Transverse colon (tissue), 4 donors: ENCODE measurements at regions not wholly inside any gene's neighbourhood (a gene's known extent, or its start where the extent isn't known, plus 50 kb on each side); places are given as distances from the start of the nearest gene placed in this dataset.

Experiments
- DNase-seq: peaks from one replicate; pipeline ENCODE4 v3.0.0-alpha.2; 2019
- H3K27ac ChIP-seq, 4 donors: fragments of 200-600 bp; sonication (generic); 2 replicates each; pipeline ENCODE4 v1.5.1; 2016 to 2018; ENCODE audit warnings: inconsistent platforms in 4 of 4
- H3K27me3 ChIP-seq: fragments of 200-600 bp; sonication (generic); 2 replicates; pipeline ENCODE4 v1.5.1; 2017; ENCODE audit warnings: inconsistent platforms
- H3K36me3 ChIP-seq, 4 donors: fragments of 200-600 bp; sonication (generic); 2 replicates each; pipeline ENCODE4 v1.5.1; 2017 to 2019; ENCODE audit warnings: inconsistent platforms in 4 of 4
- H3K4me1 ChIP-seq, 4 donors: fragments of 200-600 bp; sonication (generic); 2 replicates each; pipeline ENCODE4 v1.5.1; 2017 to 2020; ENCODE audit warnings: inconsistent platforms in 4 of 4
- H3K4me3 ChIP-seq, 4 donors: fragments of 200-600 bp; sonication (generic); 1 replicate in 1 of 4; 2 replicates in 3 of 4; pipeline versions ENCODE4 v1.5.1 to v1.6.1; 2017 to 2019; ENCODE audit warnings: inconsistent platforms in 4 of 4
- H3K9me3 ChIP-seq, 2 donors: fragments of 200-600 bp; sonication (generic); 2 replicates each; pipeline ENCODE4 v1.5.1; 2017 to 2019; ENCODE audit warnings: inconsistent platforms in 2 of 2
- EP300 ChIP-seq: sonication (generic); formaldehyde crosslinking; IDR thresholded peaks from one replicate; pipeline ENCODE4 v1.6.1; 2017; ENCODE audit warnings: antibody characterized with exemption, low read depth
- POLR2A ChIP-seq: fragments of 450-650 bp; IDR thresholded peaks from one replicate; pipeline ENCODE4 v1.6.1; 2016; ENCODE audit warnings: antibody characterized with exemption, mild to moderate bottlenecking, moderate library complexity
- POLR2AphosphoS5 ChIP-seq, 3 donors: sonication (generic); formaldehyde crosslinking; IDR thresholded peaks; one replicate each; pipeline ENCODE4 v1.6.1; 2016; ENCODE audit warnings: antibody characterized with exemption in 3 of 3
- WGBS, 2 donors: methylation state at CpG; one replicate each; pipeline ENCODE4 v1.1.5; 2018; ENCODE audit warnings: low coverage in 1 of 2; 5-methylcytosine and 5-hydroxymethylcytosine counted together
- in situ Hi-C, 4 donors: fragments of 200-750 bp; cut with MboI; loops; one replicate each; pipeline versions ENCODE4 v1.15.0 to v1.15.1; 2017; ENCODE audit warnings: low sequenced_read_pairs in 3 of 4, low pct_ligation_motif_present in 1 of 4, low pct_unique_long_range_greater_than_20kb in 1 of 4
- intact Hi-C: fragments of 100-400 bp; cut with DNase I; formaldehyde crosslinking; loops from one replicate; pipeline ENCODE4 v1.15.1; 2023; ENCODE audit warnings: low total_unique reads
- TF ChIP-seq, protein P1 (sequence below), 5 experiments: fragments of 200-600 bp in 3 of 5; fragments of 450-650 bp in 2 of 5; sonication (generic) in 3 of 5; IDR thresholded peaks; 1 replicate in 2 of 5; 2 replicates in 3 of 5; pipeline ENCODE4 v1.5.1; 2016 to 2017; ENCODE audit warnings: antibody characterized with exemption in 5 of 5, inconsistent platforms in 3 of 5, mild to moderate bottlenecking in 2 of 5, moderate library complexity in 1 of 5

DNA sequence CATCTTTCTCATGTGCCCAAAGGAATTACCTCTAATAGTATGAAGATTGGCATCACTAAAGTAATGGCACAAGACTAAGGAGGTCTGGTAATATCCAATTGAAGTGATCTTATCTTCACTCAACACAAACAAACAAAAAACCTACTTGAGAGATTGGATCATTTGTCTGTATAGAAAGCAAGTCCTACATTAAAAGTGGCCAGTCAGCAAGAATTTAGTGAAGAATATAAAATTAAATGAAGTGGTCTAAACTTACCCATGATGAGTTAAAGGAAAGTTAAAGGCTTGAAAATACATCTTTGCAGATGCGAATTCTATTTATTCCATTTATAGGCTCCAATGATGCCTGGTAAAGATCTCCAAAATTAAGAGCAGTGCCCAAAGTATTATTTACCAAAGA, 350.3 kb upstream of the PCSK5 start:
- in situ Hi-C loops (no loop called here), intact Hi-C loops (no loop called here)
- Histone ChIP-seq H3K4me3 (no peak overlapping the region), H3K27ac (no peak overlapping the region), H3K4me1 (peaks cover 0 to 7% (median 0%) of the 10 kb centered on the region in 4 donors), H3K9me3 (no peaks in the 10 kb centered on the region), H3K27me3 (no peaks in the 10 kb centered on the region), H3K36me3 (no peaks in the 10 kb centered on the region)
- WGBS, 2 donors = 92% methylated on average over 1 of the region's 1 CpG
- TF ChIP-seq POLR2AphosphoS5 (IDR thresholded peaks at IDR 0.05) (no peak), POLR2A (no peak), EP300 (no peak)
- TF ChIP-seq, protein P1, sequence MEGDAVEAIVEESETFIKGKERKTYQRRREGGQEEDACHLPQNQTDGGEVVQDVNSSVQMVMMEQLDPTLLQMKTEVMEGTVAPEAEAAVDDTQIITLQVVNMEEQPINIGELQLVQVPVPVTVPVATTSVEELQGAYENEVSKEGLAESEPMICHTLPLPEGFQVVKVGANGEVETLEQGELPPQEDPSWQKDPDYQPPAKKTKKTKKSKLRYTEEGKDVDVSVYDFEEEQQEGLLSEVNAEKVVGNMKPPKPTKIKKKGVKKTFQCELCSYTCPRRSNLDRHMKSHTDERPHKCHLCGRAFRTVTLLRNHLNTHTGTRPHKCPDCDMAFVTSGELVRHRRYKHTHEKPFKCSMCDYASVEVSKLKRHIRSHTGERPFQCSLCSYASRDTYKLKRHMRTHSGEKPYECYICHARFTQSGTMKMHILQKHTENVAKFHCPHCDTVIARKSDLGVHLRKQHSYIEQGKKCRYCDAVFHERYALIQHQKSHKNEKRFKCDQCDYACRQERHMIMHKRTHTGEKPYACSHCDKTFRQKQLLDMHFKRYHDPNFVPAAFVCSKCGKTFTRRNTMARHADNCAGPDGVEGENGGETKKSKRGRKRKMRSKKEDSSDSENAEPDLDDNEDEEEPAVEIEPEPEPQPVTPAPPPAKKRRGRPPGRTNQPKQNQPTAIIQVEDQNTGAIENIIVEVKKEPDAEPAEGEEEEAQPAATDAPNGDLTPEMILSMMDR (IDR thresholded peaks at IDR 0.05) = no peak
- no peak for DNase-seq

DNA sequence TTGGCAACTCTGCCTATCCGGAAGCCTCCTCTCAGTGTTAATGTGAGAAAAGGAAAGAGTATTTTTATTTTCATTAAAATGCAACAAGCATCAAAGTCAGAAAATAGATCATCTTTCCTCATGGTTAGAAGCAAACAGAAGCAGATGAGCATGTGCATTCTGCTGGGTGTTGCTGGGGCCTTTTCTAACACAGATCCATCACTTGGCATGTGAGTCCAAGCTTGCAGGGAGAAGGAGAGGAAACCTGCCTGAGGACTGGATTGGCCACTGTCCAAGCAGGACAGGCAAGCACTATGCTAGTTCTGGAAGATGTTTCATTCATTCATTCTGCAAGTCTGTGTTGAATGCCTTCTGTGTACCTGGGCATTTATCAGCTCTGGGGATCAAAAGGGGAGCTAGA, 348.7 kb upstream of the PCSK5 start:
- in situ Hi-C loops = no loop called here
- 91 to 100% methylated on average over 1 of the region's 1 CpG for WGBS, 2 donors
- TF ChIP-seq EP300 (no peak), POLR2AphosphoS5 (IDR thresholded peaks at IDR 0.05) (no peak), POLR2A (no peak)
- TF ChIP-seq, protein P1 (IDR thresholded peaks at IDR 0.05) = no peak
- no peak overlapping the region for H3K27ac ChIP-seq
- H3K36me3 ChIP-seq = no peaks in the 10 kb centered on the region
- no peak for DNase-seq
- H3K4me3 ChIP-seq = no peak overlapping the region
- intact Hi-C loops = no loop called here
- H3K27me3 ChIP-seq = no peaks in the 10 kb centered on the region
- peaks cover 0 to 9% (median 0%) of the 10 kb centered on the region in 4 donors for H3K4me1 ChIP-seq
- H3K9me3 ChIP-seq = no peaks in the 10 kb centered on the region

DNA sequence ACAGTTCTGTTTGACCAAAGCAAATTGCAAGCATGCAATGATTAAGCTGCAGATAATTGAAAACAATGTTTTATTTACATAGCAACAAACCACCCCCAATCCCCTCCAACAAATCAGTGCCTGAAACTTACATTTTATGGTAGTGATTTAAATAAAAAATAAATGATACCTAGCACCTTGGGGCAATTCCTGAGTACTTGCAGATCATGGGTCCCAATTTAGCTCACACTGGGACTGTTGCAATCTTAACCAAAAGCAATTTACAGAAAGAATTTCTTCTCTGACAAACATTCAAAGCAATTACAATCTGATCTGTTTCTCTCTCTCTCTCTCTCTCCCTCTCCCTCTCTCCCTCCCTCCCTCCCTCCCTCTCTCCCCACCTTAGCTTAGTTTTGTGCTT, 345.7 kb upstream of the PCSK5 start:
- in situ Hi-C loops (no loop called here), intact Hi-C loops (no loop called here)
- H3K4me1 ChIP-seq = peaks cover 0 to 9% (median 0%) of the 10 kb centered on the region in 4 donors
- DNase-seq = no peak
- no peaks in the 10 kb centered on the region for H3K9me3 ChIP-seq
- no peaks in the 10 kb centered on the region for H3K27me3 ChIP-seq
- no peak for TF ChIP-seq POLR2A
- TF ChIP-seq, protein P1 (IDR thresholded peaks at IDR 0.05) = no peak
- no peak for TF ChIP-seq EP300
- no peak for TF ChIP-seq POLR2AphosphoS5 (IDR thresholded peaks at IDR 0.05)
- H3K4me3 ChIP-seq = no peak overlapping the region
- no peak overlapping the region for H3K27ac ChIP-seq
- H3K36me3 ChIP-seq = no peaks in the 10 kb centered on the region

GRCh38 chr9:75545287-75545686, 345.2 kb upstream of the PCSK5 start:
- TF ChIP-seq, protein P1 (IDR thresholded peaks at IDR 0.05) = no peak
- TF ChIP-seq EP300 (no peak), POLR2AphosphoS5 (IDR thresholded peaks at IDR 0.05) (no peak), POLR2A (no peak)
- Histone ChIP-seq H3K27ac (no peak overlapping the region), H3K27me3 (no peaks in the 10 kb centered on the region), H3K4me3 (no peak overlapping the region), H3K4me1 (peaks cover 0 to 9% (median 0%) of the 10 kb centered on the region in 4 donors), H3K36me3 (no peaks in the 10 kb centered on the region), H3K9me3 (no peaks in the 10 kb centered on the region)
- WGBS, 2 donors = 35 to 61% methylated on average over 3 of the region's 3 CpGs
- in situ Hi-C loops (no loop called here), intact Hi-C loops (no loop called here)
- DNase-seq = no peak
